ENCODE measurements at regions not wholly inside any gene's neighbourhood (a gene's known extent, or its start where the extent isn't known, plus 50 kb on each side); places are given as distances from the start of the nearest gene placed in this dataset.

GRCh38 chr2:40038646-40039045, 259.6 kb upstream of the THUMPD2 start:
- Mint-ChIP-seq H3K27me3 (no peaks in the 10 kb centered on the region), H3K4me3 (no peak overlapping the region), H3K4me1 (no peaks in the 10 kb centered on the region), H3K9me3 (ENCODE audit: insufficient read depth) (no peaks in the 10 kb centered on the region), H3K27ac (no peak overlapping the region)
- Histone ChIP-seq H3K4me1 (ENCODE audit: control insufficient read depth in 2 of 2, insufficient read depth in 2 of 2, low read length in 2 of 2) (no peaks in the 10 kb centered on the region), H4K20me1 (ENCODE audit: control insufficient read depth, insufficient read depth, low read length, poor library complexity, severe bottlenecking) (no peaks in the 10 kb centered on the region), H3K4me3 (ENCODE audit: control extremely low read depth in 1 of 5, extremely low read depth in 1 of 5, insufficient read depth in 1 of 5, low read depth in 2 of 5, low read length in 4 of 5) (no peak overlapping the region), H3K9me3 (ENCODE audit: control extremely low read depth in 1 of 3, control insufficient read depth in 2 of 3, insufficient read depth in 1 of 3, low read length in 2 of 3) (peaks cover 0 to 3% (median 1%) of the 10 kb centered on the region in 3 donors), H3K79me2 (ENCODE audit: control insufficient read depth, insufficient read depth, low read length) (no peaks in the 10 kb centered on the region), H3K27me3 (replicated peaks in 1 of 4; ENCODE audit: control extremely low read depth in 1 of 4, control insufficient read depth in 3 of 4, insufficient read depth in 4 of 4, low read length in 3 of 4) (no peaks in the 10 kb centered on the region), H2AFZ (ENCODE audit: insufficient read depth, low read depth, low read length, poor library complexity, severe bottlenecking) (no peak overlapping the region), H3K27ac (ENCODE audit: low read length in 2 of 2) (no peak overlapping the region), H3K9ac (ENCODE audit: low read length) (no peak overlapping the region), H3K36me3 (replicated peaks in 1 of 2; ENCODE audit: control extremely low read depth in 1 of 2, control insufficient read depth in 1 of 2, extremely low read depth in 1 of 2, insufficient read depth in 2 of 2, low read length in 1 of 2) (no peaks in the 10 kb centered on the region), H3K4me2 (replicated peaks; ENCODE audit: low read depth, low read length, poor library complexity, severe bottlenecking) (no peak overlapping the region)
- TF ChIP-seq CTCF (IDR thresholded peaks at IDR 0.05) = no peak
- no peak for TF ChIP-seq EZH2 (IDR thresholded peaks at IDR 0.05; ENCODE audit: borderline replicate concordance, insufficient read depth, low read depth, low read length, poor library complexity, severe bottlenecking)
- no peak for ATAC-seq (ENCODE audit: low read depth)
- CTCF ChIA-PET = no interaction called here
- DNase-seq = no peak
- POLR2A ChIA-PET = no interaction called here
- WGBS (ENCODE audit: insufficient coverage) = 100% methylated on average over 1 of the region's 4 CpGs
- intact Hi-C loops (cut with micrococcal nuclease) = no loop called here

GRCh38 chr2:40037303-40037702, 258.2 kb upstream of the THUMPD2 start:
- no peak for DNase-seq
- H2AFZ ChIP-seq (ENCODE audit: insufficient read depth, low read depth, low read length, poor library complexity, severe bottlenecking) = peak overlapping the region; percentile 21
- intact Hi-C loops (cut with micrococcal nuclease) = no loop called here
- H3K79me2 ChIP-seq (ENCODE audit: control insufficient read depth, insufficient read depth, low read length) = no peaks in the 10 kb centered on the region
- POLR2A ChIA-PET = no interaction called here
- H4K20me1 ChIP-seq (ENCODE audit: control insufficient read depth, insufficient read depth, low read length, poor library complexity, severe bottlenecking) = no peaks in the 10 kb centered on the region
- Mint-ChIP-seq H3K4me3 (no peak overlapping the region), H3K9me3 (ENCODE audit: insufficient read depth) (no peaks in the 10 kb centered on the region), H3K27ac (no peak overlapping the region), H3K4me1 (no peaks in the 10 kb centered on the region), H3K27me3 (no peaks in the 10 kb centered on the region)
- 18% methylated on average over 5 of the region's 7 CpGs for WGBS (ENCODE audit: insufficient coverage)
- ATAC-seq (ENCODE audit: low read depth) = no peak
- no peaks in the 10 kb centered on the region for H3K27me3 ChIP-seq (replicated peaks in 1 of 4; ENCODE audit: control extremely low read depth in 1 of 4, control insufficient read depth in 3 of 4, insufficient read depth in 4 of 4, low read length in 3 of 4)
- no peak for TF ChIP-seq CTCF (IDR thresholded peaks at IDR 0.05)
- no peak for TF ChIP-seq EZH2 (IDR thresholded peaks at IDR 0.05; ENCODE audit: borderline replicate concordance, insufficient read depth, low read depth, low read length, poor library complexity, severe bottlenecking)
- no peaks in the 10 kb centered on the region for H3K36me3 ChIP-seq (replicated peaks in 1 of 2; ENCODE audit: control extremely low read depth in 1 of 2, control insufficient read depth in 1 of 2, extremely low read depth in 1 of 2, insufficient read depth in 2 of 2, low read length in 1 of 2)
- no peak overlapping the region for H3K4me2 ChIP-seq (replicated peaks; ENCODE audit: low read depth, low read length, poor library complexity, severe bottlenecking)
- no peak overlapping the region for H3K4me3 ChIP-seq (ENCODE audit: control extremely low read depth in 1 of 5, extremely low read depth in 1 of 5, insufficient read depth in 1 of 5, low read depth in 2 of 5, low read length in 4 of 5)
- no peak overlapping the region for H3K9ac ChIP-seq (ENCODE audit: low read length)
- H3K4me1 ChIP-seq (ENCODE audit: control insufficient read depth in 2 of 2, insufficient read depth in 2 of 2, low read length in 2 of 2) = no peaks in the 10 kb centered on the region
- peaks cover 0 to 3% (median 1%) of the 10 kb centered on the region in 3 donors for H3K9me3 ChIP-seq (ENCODE audit: control extremely low read depth in 1 of 3, control insufficient read depth in 2 of 3, insufficient read depth in 1 of 3, low read length in 2 of 3)
- no peak overlapping the region for H3K27ac ChIP-seq (ENCODE audit: low read length in 2 of 2)
- CTCF ChIA-PET = no interaction called here

Measured in B cell (primary cell).